ENCODE measurements at regions not wholly inside any gene's neighbourhood (a gene's known extent, or its start where the extent isn't known, plus 50 kb on each side); places are given as distances from the start of the nearest gene placed in this dataset.

- TF ChIP-seq TCF12 (IDR thresholded peaks at IDR 0.05; ENCODE audit: low read depth) (no peak), TEAD4 (IDR thresholded peaks at IDR 0.05) (no peak), CEBPB (IDR thresholded peaks at IDR 0.05) (no peak), ZBTB7A (IDR thresholded peaks at IDR 0.05; ENCODE audit: low read depth) (no peak), RAD21 (IDR thresholded peaks at IDR 0.05; ENCODE audit: low read depth) (no peak), YY1 (IDR thresholded peaks at IDR 0.05; ENCODE audit: low read depth) (no peak), EP300 (IDR thresholded peaks at IDR 0.05; ENCODE audit: borderline replicate concordance) (no peak), CREB1 (IDR thresholded peaks at IDR 0.05; ENCODE audit: low read depth) (no peak), NFIC (IDR thresholded peaks at IDR 0.05) (no peak), FOXM1 (IDR thresholded peaks at IDR 0.05; ENCODE audit: borderline replicate concordance, low read depth) (no peak)
- TF ChIP-seq, protein P1, sequence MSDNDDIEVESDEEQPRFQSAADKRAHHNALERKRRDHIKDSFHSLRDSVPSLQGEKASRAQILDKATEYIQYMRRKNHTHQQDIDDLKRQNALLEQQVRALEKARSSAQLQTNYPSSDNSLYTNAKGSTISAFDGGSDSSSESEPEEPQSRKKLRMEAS (IDR thresholded peaks at IDR 0.05) = no peak
- TF ChIP-seq, protein P2, sequence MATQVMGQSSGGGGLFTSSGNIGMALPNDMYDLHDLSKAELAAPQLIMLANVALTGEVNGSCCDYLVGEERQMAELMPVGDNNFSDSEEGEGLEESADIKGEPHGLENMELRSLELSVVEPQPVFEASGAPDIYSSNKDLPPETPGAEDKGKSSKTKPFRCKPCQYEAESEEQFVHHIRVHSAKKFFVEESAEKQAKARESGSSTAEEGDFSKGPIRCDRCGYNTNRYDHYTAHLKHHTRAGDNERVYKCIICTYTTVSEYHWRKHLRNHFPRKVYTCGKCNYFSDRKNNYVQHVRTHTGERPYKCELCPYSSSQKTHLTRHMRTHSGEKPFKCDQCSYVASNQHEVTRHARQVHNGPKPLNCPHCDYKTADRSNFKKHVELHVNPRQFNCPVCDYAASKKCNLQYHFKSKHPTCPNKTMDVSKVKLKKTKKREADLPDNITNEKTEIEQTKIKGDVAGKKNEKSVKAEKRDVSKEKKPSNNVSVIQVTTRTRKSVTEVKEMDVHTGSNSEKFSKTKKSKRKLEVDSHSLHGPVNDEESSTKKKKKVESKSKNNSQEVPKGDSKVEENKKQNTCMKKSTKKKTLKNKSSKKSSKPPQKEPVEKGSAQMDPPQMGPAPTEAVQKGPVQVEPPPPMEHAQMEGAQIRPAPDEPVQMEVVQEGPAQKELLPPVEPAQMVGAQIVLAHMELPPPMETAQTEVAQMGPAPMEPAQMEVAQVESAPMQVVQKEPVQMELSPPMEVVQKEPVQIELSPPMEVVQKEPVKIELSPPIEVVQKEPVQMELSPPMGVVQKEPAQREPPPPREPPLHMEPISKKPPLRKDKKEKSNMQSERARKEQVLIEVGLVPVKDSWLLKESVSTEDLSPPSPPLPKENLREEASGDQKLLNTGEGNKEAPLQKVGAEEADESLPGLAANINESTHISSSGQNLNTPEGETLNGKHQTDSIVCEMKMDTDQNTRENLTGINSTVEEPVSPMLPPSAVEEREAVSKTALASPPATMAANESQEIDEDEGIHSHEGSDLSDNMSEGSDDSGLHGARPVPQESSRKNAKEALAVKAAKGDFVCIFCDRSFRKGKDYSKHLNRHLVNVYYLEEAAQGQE (IDR thresholded peaks at IDR 0.05; ENCODE audit: low read depth) = no peak
These were observed 1544.2 kb upstream of the CDH6 start for GRCh38 chr5:29649321-29649720.

All from Ishikawa (cell line).